Spleen (tissue), 11 donors: ENCODE measurements at regions not wholly inside any gene's neighbourhood (a gene's known extent, or its start where the extent isn't known, plus 50 kb on each side); places are given as distances from the start of the nearest gene placed in this dataset.

Experiments
- DNase-seq: peaks from one replicate; pipeline ENCODE4 v3.0.0-alpha.2; 2020
- H3K27ac ChIP-seq, 8 donors: fragments of 200-600 bp; sonication (generic) in 7 of 8; 1 replicate in 4 of 8; 2 replicates in 4 of 8; pipeline versions ENCODE4 v1.5.0 to v1.8.0; 2016 to 2021; ENCODE audit warnings: inconsistent platforms in 4 of 8, mild to moderate bottlenecking in 4 of 8, moderate library complexity in 1 of 8
- H3K27me3 ChIP-seq, 7 donors: fragments of 200-600 bp; sonication (generic) in 6 of 7; replicated peaks in 1 of 7; 1 replicate in 4 of 7; 2 replicates in 3 of 7; pipeline versions ENCODE4 v1.5.0 to v1.8.0; 2016 to 2021; ENCODE audit warnings: inconsistent platforms in 3 of 7, mild to moderate bottlenecking in 1 of 7
- H3K36me3 ChIP-seq, 6 donors: fragments of 200-600 bp; sonication (generic) in 5 of 6; 1 replicate in 4 of 6; 2 replicates in 2 of 6; pipeline versions ENCODE4 v1.5.0 to v1.8.0; 2016 to 2021; ENCODE audit warnings: inconsistent platforms in 2 of 6
- H3K4me1 ChIP-seq, 6 donors: fragments of 200-600 bp; sonication (generic) in 5 of 6; 1 replicate in 3 of 6; 2 replicates in 3 of 6; pipeline versions ENCODE4 v1.5.0 to v1.8.0; 2016 to 2021; ENCODE audit warnings: inconsistent platforms in 3 of 6
- H3K4me3 ChIP-seq, 8 donors: fragments of 200-600 bp; sonication (generic) in 7 of 8; 1 replicate in 4 of 8; 2 replicates in 4 of 8; pipeline versions ENCODE4 v1.5.0 to v1.8.0; 2016 to 2021; ENCODE audit warnings: inconsistent platforms in 4 of 8, mild to moderate bottlenecking in 4 of 8, moderate library complexity in 2 of 8
- H3K9me3 ChIP-seq, 8 donors: fragments of 200-600 bp; sonication (generic) in 7 of 8; 1 replicate in 4 of 8; 2 replicates in 4 of 8; pipeline versions ENCODE4 v1.5.0 to v1.8.0; 2016 to 2021; ENCODE audit warnings: inconsistent platforms in 4 of 8
- POLR2A ChIP-seq, 3 donors: fragments of 450-650 bp; IDR thresholded peaks; one replicate each; pipeline ENCODE4 v1.5.1; 2017; ENCODE audit warnings: antibody characterized with exemption in 3 of 3, mild to moderate bottlenecking in 1 of 3
- POLR2AphosphoS5 ChIP-seq, 3 donors: sonication (generic); formaldehyde crosslinking; IDR thresholded peaks; one replicate each; pipeline ENCODE4 v1.5.1; 2017; ENCODE audit warnings: antibody characterized with exemption in 3 of 3
- WGBS, 5 donors: extraction: QIAGEN DNeasy Blood & Tissue Kit in 3 of 5; methylation state at CpG; one replicate each; pipeline versions ENCODE4 v1.1.5 to v1.1.7; 2013 to 2018; 5-methylcytosine and 5-hydroxymethylcytosine counted together
- intact Hi-C: fragments of 100-400 bp; cut with DNase I; formaldehyde crosslinking; loops from one replicate; pipeline ENCODE4 v1.15.0; 2023; ENCODE audit warnings: low total_unique reads
- TF ChIP-seq, protein P1 (sequence below), 11 experiments: fragments of 200-600 bp in 7 of 11; fragments of 450-650 bp in 4 of 11; sonication (generic) in 4 of 11; IDR thresholded peaks in 8 of 11; conservative IDR thresholded peaks in 3 of 11; 1 replicate in 7 of 11; 2 replicates in 4 of 11; pipeline versions ENCODE4 v1.4.0 to v1.8.0; 2016 to 2021; ENCODE audit warnings: antibody characterized with exemption in 11 of 11, inconsistent platforms in 4 of 11, mild to moderate bottlenecking in 1 of 11
- donor health status: healthy with polysubstance abuse.
- donor health status: DM: no; HTN: no; CAD: no; lungs with moderate emphysema.
- donor health status: DM: no; HTN: no; CAD: no.
- donor health status: Bipolar disorder and iron deficiency.
- donor health status: healthy.
- donor health status: DM: no; HTN: no; CAD: no.
- donor health status: DM: yes; HTN: yes; CAD: no.

DNA sequence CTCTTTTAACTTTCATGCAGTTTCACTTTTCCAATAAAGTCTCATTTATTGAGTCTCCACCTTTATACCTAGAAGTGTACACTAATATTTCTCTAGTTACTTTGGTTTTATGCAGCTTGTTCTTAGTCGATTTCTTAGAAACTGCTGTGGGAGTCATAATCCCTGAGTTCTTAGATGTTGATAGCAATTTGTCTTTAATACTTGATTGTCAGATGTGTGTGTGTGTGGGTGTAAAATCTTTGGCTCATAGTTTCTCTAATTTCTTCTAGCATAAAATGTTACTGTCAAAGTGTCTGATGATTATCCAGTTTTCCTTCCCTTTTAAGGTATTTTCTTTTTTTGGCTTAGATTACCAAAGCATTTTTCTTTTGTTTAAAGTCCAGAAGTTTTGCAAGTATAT, 473.8 kb upstream of the PTCHD4 start:
- no peak for DNase-seq
- Histone ChIP-seq H3K4me3 (no peak overlapping the region), H3K27ac (no peak overlapping the region), H3K27me3 (no peaks in the 10 kb centered on the region), H3K36me3 (no peaks in the 10 kb centered on the region), H3K9me3 (no peaks in the 10 kb centered on the region), H3K4me1 (no peaks in the 10 kb centered on the region)
- TF ChIP-seq POLR2A (IDR thresholded peaks at IDR 0.05) (no peak), POLR2AphosphoS5 (IDR thresholded peaks at IDR 0.05) (no peak)
- TF ChIP-seq, protein P1, sequence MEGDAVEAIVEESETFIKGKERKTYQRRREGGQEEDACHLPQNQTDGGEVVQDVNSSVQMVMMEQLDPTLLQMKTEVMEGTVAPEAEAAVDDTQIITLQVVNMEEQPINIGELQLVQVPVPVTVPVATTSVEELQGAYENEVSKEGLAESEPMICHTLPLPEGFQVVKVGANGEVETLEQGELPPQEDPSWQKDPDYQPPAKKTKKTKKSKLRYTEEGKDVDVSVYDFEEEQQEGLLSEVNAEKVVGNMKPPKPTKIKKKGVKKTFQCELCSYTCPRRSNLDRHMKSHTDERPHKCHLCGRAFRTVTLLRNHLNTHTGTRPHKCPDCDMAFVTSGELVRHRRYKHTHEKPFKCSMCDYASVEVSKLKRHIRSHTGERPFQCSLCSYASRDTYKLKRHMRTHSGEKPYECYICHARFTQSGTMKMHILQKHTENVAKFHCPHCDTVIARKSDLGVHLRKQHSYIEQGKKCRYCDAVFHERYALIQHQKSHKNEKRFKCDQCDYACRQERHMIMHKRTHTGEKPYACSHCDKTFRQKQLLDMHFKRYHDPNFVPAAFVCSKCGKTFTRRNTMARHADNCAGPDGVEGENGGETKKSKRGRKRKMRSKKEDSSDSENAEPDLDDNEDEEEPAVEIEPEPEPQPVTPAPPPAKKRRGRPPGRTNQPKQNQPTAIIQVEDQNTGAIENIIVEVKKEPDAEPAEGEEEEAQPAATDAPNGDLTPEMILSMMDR (IDR thresholded peaks at IDR 0.05 in 8 of 11, conservative IDR thresholded peaks at IDR 0.05 in 3 of 11): no peak
- WGBS, 5 donors: 48 to 77% (median 70%) methylated on average over 1 of the region's 1 CpG
- intact Hi-C loops: no loop called here

DNA sequence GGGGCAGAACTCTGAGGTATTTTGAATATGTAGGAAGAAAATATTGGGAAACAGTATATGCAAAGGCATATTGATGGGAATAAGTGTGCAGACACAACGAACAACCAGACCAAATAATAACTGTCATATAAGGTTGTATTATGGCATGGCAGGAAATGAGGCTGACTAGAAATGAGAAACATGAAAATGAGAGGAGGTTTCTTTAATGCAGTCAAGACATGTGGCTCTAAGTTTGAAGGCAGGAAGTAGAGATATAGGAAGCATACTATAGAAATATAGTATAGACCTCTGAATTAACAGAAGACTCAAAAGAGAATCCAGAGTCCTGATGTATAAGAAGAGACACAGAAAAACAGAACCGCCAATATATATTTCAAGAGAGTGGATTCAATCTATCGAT, 459.7 kb upstream of the PTCHD4 start:
- intact Hi-C loops: no loop called here
- TF ChIP-seq, protein P1 (IDR thresholded peaks at IDR 0.05 in 8 of 11, conservative IDR thresholded peaks at IDR 0.05 in 3 of 11): no peak
- TF ChIP-seq POLR2AphosphoS5 (IDR thresholded peaks at IDR 0.05) (no peak), POLR2A (IDR thresholded peaks at IDR 0.05) (no peak)
- DNase-seq: no peak

DNA sequence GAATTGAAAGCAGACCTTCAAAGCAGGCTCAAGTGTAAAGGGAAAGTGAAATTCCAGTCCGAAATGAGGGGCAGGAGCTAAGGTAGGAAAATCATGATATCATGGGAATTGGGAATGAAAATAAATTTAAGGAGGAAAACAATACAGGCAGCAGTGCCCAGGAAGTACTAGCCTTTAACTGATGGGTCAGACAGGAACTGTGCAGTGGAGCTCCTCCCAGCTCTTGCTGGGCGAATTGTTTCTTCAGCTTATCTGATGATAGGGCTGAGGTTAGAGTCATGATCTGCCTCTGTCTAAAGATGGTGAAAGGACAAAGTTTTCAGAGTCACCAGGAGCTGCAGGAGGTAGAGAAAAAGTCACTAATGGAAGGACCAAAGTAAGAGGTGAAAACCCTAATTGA, 457.9 kb upstream of the PTCHD4 start:
- intact Hi-C loops: no loop called here
- H3K9me3 ChIP-seq: peaks cover 0 to 5% (median 0%) of the 10 kb centered on the region in 8 donors
- no peak for DNase-seq

More for the DNA sequence above, 459.7 kb upstream of the PTCHD4 start:
- no peaks in the 10 kb centered on the region for H3K27me3 ChIP-seq
- no peaks in the 10 kb centered on the region for H3K9me3 ChIP-seq
- no peaks in the 10 kb centered on the region for H3K36me3 ChIP-seq
- 81 to 92% (median 90%) methylated on average over 3 of the region's 3 CpGs for WGBS, 5 donors
- H3K4me1 ChIP-seq: no peaks in the 10 kb centered on the region
- no peak overlapping the region for H3K4me3 ChIP-seq
- no peak overlapping the region for H3K27ac ChIP-seq

DNA sequence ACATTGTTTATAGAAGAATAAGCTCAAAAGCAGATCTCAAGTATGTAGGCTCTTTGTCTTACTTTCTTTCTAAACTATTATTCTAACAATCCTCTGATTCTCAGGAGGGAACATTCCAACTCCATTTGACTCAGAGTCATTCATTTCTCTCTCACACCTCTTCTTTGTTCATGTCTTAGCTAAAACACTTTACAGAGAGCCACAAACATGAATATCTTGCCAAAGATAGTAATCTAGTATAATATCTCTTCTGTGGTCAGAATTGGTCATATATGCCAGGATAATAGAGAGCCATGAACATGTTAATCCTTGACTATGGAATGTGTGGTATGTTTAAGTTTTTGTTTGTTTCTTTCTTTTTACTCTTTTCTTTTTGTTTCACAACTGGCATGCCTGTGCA, 456.0 kb upstream of the PTCHD4 start:
- DNase-seq: no peak
- no peaks in the 10 kb centered on the region for H3K4me1 ChIP-seq
- no peak overlapping the region for H3K4me3 ChIP-seq
- H3K36me3 ChIP-seq: no peaks in the 10 kb centered on the region
- no peak overlapping the region for H3K27ac ChIP-seq
- no peaks in the 10 kb centered on the region for H3K27me3 ChIP-seq
- H3K9me3 ChIP-seq: peaks cover 0 to 5% (median 0%) of the 10 kb centered on the region in 8 donors
- TF ChIP-seq, protein P1 (IDR thresholded peaks at IDR 0.05 in 8 of 11, conservative IDR thresholded peaks at IDR 0.05 in 3 of 11): no peak
- TF ChIP-seq POLR2A (IDR thresholded peaks at IDR 0.05): no peak
- no peak for TF ChIP-seq POLR2AphosphoS5 (IDR thresholded peaks at IDR 0.05)
- intact Hi-C loops: no loop called here

More for the DNA sequence above, 457.9 kb upstream of the PTCHD4 start:
- Histone ChIP-seq H3K27me3 (no peaks in the 10 kb centered on the region), H3K4me3 (no peak overlapping the region), H3K27ac (no peak overlapping the region), H3K4me1 (no peaks in the 10 kb centered on the region), H3K36me3 (no peaks in the 10 kb centered on the region)
- no peak for TF ChIP-seq POLR2A (IDR thresholded peaks at IDR 0.05)
- TF ChIP-seq POLR2AphosphoS5 (IDR thresholded peaks at IDR 0.05): no peak
- TF ChIP-seq, protein P1 (IDR thresholded peaks at IDR 0.05 in 8 of 11, conservative IDR thresholded peaks at IDR 0.05 in 3 of 11): no peak
- WGBS, 5 donors: 51 to 69% (median 67%) methylated on average over 2 of the region's 2 CpGs
